ENCODE measurements at regions not wholly inside any gene's neighbourhood (a gene's known extent, or its start where the extent isn't known, plus 50 kb on each side); places are given as distances from the start of the nearest gene placed in this dataset.
"Not testable (repeated sequence)": the region's sequence is repeated elsewhere in the genome, so short reads cannot be mapped to it uniquely, and the experiment has no call there.

GRCh38 chr11:79503028-79503427 lies 62.2 kb upstream of the TENM4 start:
- H3K27ac ChIP-seq (ENCODE audit: low read depth in 2 of 2, low read length in 2 of 2) = no peak overlapping the region
- H3K4me1 ChIP-seq (ENCODE audit: control insufficient read depth in 2 of 3, insufficient read depth in 2 of 3, low read depth in 1 of 3, low read length in 3 of 3) = no peaks in the 10 kb centered on the region
- H3K9ac ChIP-seq (ENCODE audit: low read length in 3 of 3) = no peak overlapping the region
- DNase-seq (peak in 1 of 5 donors; percentile 81), FAIRE-seq (no peak)
- intact Hi-C loops (cut with DNase I) = no loop called here
- no peaks in the 10 kb centered on the region for H3K36me3 ChIP-seq (ENCODE audit: control insufficient read depth in 2 of 3, insufficient read depth in 3 of 3, low read length in 3 of 3)
- TF ChIP-seq, protein P1, sequence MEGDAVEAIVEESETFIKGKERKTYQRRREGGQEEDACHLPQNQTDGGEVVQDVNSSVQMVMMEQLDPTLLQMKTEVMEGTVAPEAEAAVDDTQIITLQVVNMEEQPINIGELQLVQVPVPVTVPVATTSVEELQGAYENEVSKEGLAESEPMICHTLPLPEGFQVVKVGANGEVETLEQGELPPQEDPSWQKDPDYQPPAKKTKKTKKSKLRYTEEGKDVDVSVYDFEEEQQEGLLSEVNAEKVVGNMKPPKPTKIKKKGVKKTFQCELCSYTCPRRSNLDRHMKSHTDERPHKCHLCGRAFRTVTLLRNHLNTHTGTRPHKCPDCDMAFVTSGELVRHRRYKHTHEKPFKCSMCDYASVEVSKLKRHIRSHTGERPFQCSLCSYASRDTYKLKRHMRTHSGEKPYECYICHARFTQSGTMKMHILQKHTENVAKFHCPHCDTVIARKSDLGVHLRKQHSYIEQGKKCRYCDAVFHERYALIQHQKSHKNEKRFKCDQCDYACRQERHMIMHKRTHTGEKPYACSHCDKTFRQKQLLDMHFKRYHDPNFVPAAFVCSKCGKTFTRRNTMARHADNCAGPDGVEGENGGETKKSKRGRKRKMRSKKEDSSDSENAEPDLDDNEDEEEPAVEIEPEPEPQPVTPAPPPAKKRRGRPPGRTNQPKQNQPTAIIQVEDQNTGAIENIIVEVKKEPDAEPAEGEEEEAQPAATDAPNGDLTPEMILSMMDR (IDR thresholded peaks at IDR 0.05; ENCODE audit: borderline replicate concordance, extremely low read depth, insufficient read depth) = no peak
- H3K9me3 ChIP-seq (ENCODE audit: control insufficient read depth in 2 of 3, insufficient read depth in 1 of 3, low read length in 3 of 3) = no peaks in the 10 kb centered on the region
- no peaks in the 10 kb centered on the region for H3K27me3 ChIP-seq (ENCODE audit: control insufficient read depth, insufficient read depth, low read length)
- H3K4me3 ChIP-seq (ENCODE audit: low read length in 3 of 3) = no peak overlapping the region

- Histone ChIP-seq H3K27ac (ENCODE audit: low read depth in 2 of 2, low read length in 2 of 2) (no peak overlapping the region), H3K36me3 (ENCODE audit: control insufficient read depth in 2 of 3, insufficient read depth in 3 of 3, low read length in 3 of 3) (no peaks in the 10 kb centered on the region), H3K9ac (ENCODE audit: low read length in 3 of 3) (no peak overlapping the region), H3K27me3 (ENCODE audit: control insufficient read depth, insufficient read depth, low read length) (no peaks in the 10 kb centered on the region), H3K4me3 (ENCODE audit: low read length in 3 of 3) (no peak overlapping the region), H3K4me1 (ENCODE audit: control insufficient read depth in 2 of 3, insufficient read depth in 2 of 3, low read depth in 1 of 3, low read length in 3 of 3) (no peaks in the 10 kb centered on the region), H3K9me3 (ENCODE audit: control insufficient read depth in 2 of 3, insufficient read depth in 1 of 3, low read length in 3 of 3) (no peaks in the 10 kb centered on the region)
- DNase-seq (no peak), FAIRE-seq (no peak)
- intact Hi-C loops (cut with DNase I) = no loop called here
- TF ChIP-seq, protein P1 (IDR thresholded peaks at IDR 0.05; ENCODE audit: borderline replicate concordance, extremely low read depth, insufficient read depth) = no peak
Observed at GRCh38 chr11:79501707-79502106, 60.9 kb upstream of the TENM4 start.

- H3K27me3 ChIP-seq (ENCODE audit: control insufficient read depth, insufficient read depth, low read length); FAIRE-seq; H3K27ac ChIP-seq (ENCODE audit: low read depth in 2 of 2, low read length in 2 of 2); intact Hi-C loops (cut with DNase I); H3K36me3 ChIP-seq (ENCODE audit: control insufficient read depth in 2 of 3, insufficient read depth in 3 of 3, low read length in 3 of 3); H3K4me1 ChIP-seq (ENCODE audit: control insufficient read depth in 2 of 3, insufficient read depth in 2 of 3, low read depth in 1 of 3, low read length in 3 of 3); H3K9ac ChIP-seq (ENCODE audit: low read length in 3 of 3); H3K4me3 ChIP-seq (ENCODE audit: low read length in 3 of 3); DNase-seq; H3K9me3 ChIP-seq (ENCODE audit: control insufficient read depth in 2 of 3, insufficient read depth in 1 of 3, low read length in 3 of 3): not testable (repeated sequence)
Observed at GRCh38 chr11:79499929-79500328, 59.1 kb upstream of the TENM4 start.

DNA sequence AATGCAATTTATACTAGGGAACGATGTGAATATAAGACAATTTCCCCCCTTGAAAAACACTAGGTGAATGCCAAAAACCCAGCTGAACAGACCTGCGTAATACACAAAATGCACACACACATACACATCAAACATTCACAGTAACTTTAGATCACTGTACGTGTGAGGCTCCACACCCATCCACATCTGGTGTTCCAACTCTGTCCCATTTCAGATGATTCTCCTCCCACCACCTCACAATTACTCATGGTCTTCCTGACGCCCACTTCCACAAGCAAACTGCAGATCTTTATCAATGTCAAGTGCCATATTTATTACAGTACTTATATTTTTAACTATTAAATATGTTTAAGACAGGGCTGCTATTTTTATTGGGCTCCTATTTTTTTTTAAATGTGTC lies 57.8 kb upstream of the TENM4 start:
- no peaks in the 10 kb centered on the region for H3K9me3 ChIP-seq (ENCODE audit: control insufficient read depth in 2 of 3, insufficient read depth in 1 of 3, low read length in 3 of 3)
- TF ChIP-seq, protein P1 (IDR thresholded peaks at IDR 0.05; ENCODE audit: borderline replicate concordance, extremely low read depth, insufficient read depth) = no peak
- H3K4me3 ChIP-seq (ENCODE audit: low read length in 3 of 3) = no peak overlapping the region
- H3K27me3 ChIP-seq (ENCODE audit: control insufficient read depth, insufficient read depth, low read length) = no peaks in the 10 kb centered on the region
- H3K27ac ChIP-seq (ENCODE audit: low read depth in 2 of 2, low read length in 2 of 2) = no peak overlapping the region
- no peaks in the 10 kb centered on the region for H3K4me1 ChIP-seq (ENCODE audit: control insufficient read depth in 2 of 3, insufficient read depth in 2 of 3, low read depth in 1 of 3, low read length in 3 of 3)
- intact Hi-C loops (cut with DNase I) = no loop called here
- FAIRE-seq (no peak), DNase-seq (no peak)
- H3K9ac ChIP-seq (ENCODE audit: low read length in 3 of 3) = no peak overlapping the region
- no peaks in the 10 kb centered on the region for H3K36me3 ChIP-seq (ENCODE audit: control insufficient read depth in 2 of 3, insufficient read depth in 3 of 3, low read length in 3 of 3)
